ENCODE measurements at regions not wholly inside any gene's neighbourhood (a gene's known extent, or its start where the extent isn't known, plus 50 kb on each side); places are given as distances from the start of the nearest gene placed in this dataset.

- TF ChIP-seq CTCF (IDR thresholded peaks at IDR 0.05) (no peak), POLR2A (IDR thresholded peaks at IDR 0.05) (no peak)
Observed at GRCh38 chr17:71118039-71118438, 948.7 kb downstream of the KCNJ2 start.
